OCI-LY3 (cell line): ENCODE measurements at regions not wholly inside any gene's neighbourhood (a gene's known extent, or its start where the extent isn't known, plus 50 kb on each side); places are given as distances from the start of the nearest gene placed in this dataset.

Experiments used
- H2AFZ ChIP-seq: fragments of 200-600, 300-600 bp; shearing (Covaris generic); 2 replicates; pipeline ENCODE4 v1.6.0; 2014; ENCODE audit warnings: antibody characterized with exemption, low read depth, low read length
- H3K27ac ChIP-seq: fragments of 200-600, 300-600 bp; sonication (generic); 2 replicates; pipeline ENCODE4 v1.5.1; 2014; ENCODE audit warnings: mild to moderate bottlenecking, low read length, moderate library complexity, mixed read lengths
- H3K27me3 ChIP-seq: fragments of 200-600, 300-600 bp; sonication (generic); 2 replicates; pipeline ENCODE4 v1.6.1; 2014; ENCODE audit warnings: low read depth, low read length, mixed read lengths
- H3K36me3 ChIP-seq: fragments of 200-600, 300-600 bp; sonication (generic); replicated peaks from 2 replicates; pipeline ENCODE3; 2014; ENCODE audit warnings: low read depth, low read length, mixed read lengths
- H3K4me1 ChIP-seq: fragments of 300-600, 200-600 bp; sonication (generic); 2 replicates; pipeline ENCODE4 v1.6.1; 2014; ENCODE audit warnings: low read length, mixed read lengths
- H3K4me2 ChIP-seq: fragments of 200-600, 300-600 bp; sonication (generic); 2 replicates; pipeline ENCODE4 v1.6.1; 2014; ENCODE audit warnings: low read length, mixed read lengths
- H3K4me3 ChIP-seq: fragments of 300-600, 200-600 bp; sonication (generic); 2 replicates; pipeline ENCODE4 v1.5.1; 2014; ENCODE audit warnings: antibody characterized with exemption, mild to moderate bottlenecking, low read length, moderate library complexity
- H3K79me2 ChIP-seq: fragments of 300-600, 200-600 bp; shearing (Covaris generic); 2 replicates; pipeline ENCODE4 v1.6.1; 2014; ENCODE audit warnings: mild to moderate bottlenecking, low read length, mixed read lengths
- H3K9ac ChIP-seq: fragments of 300-600, 200-600 bp; shearing (Covaris generic); 2 replicates; pipeline ENCODE4 v1.6.0; 2014; ENCODE audit warnings: mild to moderate bottlenecking, low read length, moderate library complexity
- H3K9me3 ChIP-seq: fragments of 200-600, 300-600 bp; shearing (Covaris generic); 2 replicates; pipeline ENCODE4 v1.6.1; 2014; ENCODE audit warnings: low read length, mixed read lengths; ENCODE audit not compliant: insufficient read depth
- H4K20me1 ChIP-seq: fragments of 200-600, 300-600 bp; sonication (generic); 2 replicates; pipeline ENCODE4 v1.6.1; 2016; ENCODE audit warnings: low read length, mixed read lengths; ENCODE audit not compliant: insufficient read depth
- CTCF ChIP-seq: fragments of 200-600, 300-600 bp; sonication (generic); IDR thresholded peaks from 2 replicates; pipeline ENCODE4 v1.5.1; 2014; ENCODE audit warnings: antibody characterized with exemption, low read length, low read depth
- EZH2phosphoT487 ChIP-seq: fragments of 200-600 bp; shearing (Covaris generic); IDR thresholded peaks from 2 replicates; pipeline ENCODE4 v1.6.1; 2018; ENCODE audit warnings: antibody characterized with exemption, mixed run types, low read depth

DNA sequence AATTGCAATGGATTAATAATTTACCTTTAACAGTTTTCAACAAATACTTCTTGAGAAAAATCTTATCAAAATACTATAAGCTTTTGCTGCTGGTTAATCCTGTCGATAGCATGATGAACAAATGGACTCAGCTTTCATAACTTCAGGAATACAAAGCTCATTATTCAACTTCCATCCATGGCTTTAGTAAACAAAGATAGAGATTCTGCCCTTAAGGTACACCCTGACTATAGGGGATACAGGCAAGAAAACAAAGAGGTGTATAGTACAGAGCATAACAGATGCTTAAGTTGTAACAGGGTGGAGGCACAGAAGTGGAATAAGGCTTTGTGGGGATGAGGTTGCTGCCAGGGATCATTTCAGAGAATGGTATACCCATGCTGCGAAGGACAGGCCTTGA lies 57.0 kb upstream of the FOXN2 start:
- Histone ChIP-seq H2AFZ (no peak overlapping the region), H3K9me3 (no peaks in the 10 kb centered on the region), H4K20me1 (no peaks in the 10 kb centered on the region), H3K79me2 (no peaks in the 10 kb centered on the region), H3K4me1 (peaks cover 10% of the 10 kb centered on the region), H3K4me3 (no peak overlapping the region), H3K27me3 (no peaks in the 10 kb centered on the region; the same call in 1 of the 2 replicates), H3K9ac (no peak overlapping the region), H3K36me3 (no peaks in the 10 kb centered on the region), H3K4me2 (no peak overlapping the region), H3K27ac (no peak overlapping the region)
- no peak for TF ChIP-seq EZH2phosphoT487

DNA sequence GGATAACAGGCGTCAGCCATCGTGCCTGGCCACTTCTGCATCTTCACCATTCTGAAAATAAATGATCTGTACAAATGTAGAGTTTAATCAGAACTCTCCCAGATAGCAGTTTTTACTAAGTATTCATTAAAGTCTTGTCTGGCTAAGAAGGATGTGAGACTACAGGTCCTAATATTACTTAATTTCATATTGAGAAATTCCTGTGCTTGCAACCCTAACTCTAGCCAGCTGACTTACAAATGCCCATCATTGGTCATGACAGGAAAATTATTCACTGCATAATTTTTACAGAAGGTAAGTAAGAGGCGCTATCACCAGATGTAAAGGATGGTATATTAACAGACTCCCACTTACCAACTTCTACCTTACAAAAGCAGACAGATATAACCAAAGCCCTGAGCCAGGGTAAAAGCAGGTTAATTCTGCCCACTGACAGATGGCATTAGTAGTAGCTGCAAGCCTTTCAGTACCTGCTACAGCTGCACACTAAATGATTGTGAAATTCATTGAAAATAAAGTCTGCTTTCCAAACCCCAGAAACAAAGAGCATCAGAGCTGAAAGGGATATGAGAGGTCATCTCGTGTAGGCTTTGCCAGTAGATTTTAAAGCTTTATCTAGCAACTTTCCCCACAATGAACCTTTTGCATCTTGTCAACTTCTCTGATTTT lies 55.9 kb upstream of the FOXN2 start:
- no peak overlapping the region for H3K9ac ChIP-seq
- no peaks in the 10 kb centered on the region for H3K79me2 ChIP-seq
- peaks cover under 1% of the 10 kb centered on the region; the same call in 1 of the 2 replicates for H3K4me1 ChIP-seq
- no peak overlapping the region for H3K4me3 ChIP-seq
- no peak overlapping the region for H3K4me2 ChIP-seq
- H2AFZ ChIP-seq, result no peak overlapping the region
- H3K9me3 ChIP-seq, result no peaks in the 10 kb centered on the region
- TF ChIP-seq EZH2phosphoT487, result no peak
- TF ChIP-seq CTCF, result no peak
- no peak overlapping the region for H3K27ac ChIP-seq
- no peaks in the 10 kb centered on the region for H3K36me3 ChIP-seq
- H4K20me1 ChIP-seq, result no peaks in the 10 kb centered on the region
- no peaks in the 10 kb centered on the region; the same call in 1 of the 2 replicates for H3K27me3 ChIP-seq

DNA sequence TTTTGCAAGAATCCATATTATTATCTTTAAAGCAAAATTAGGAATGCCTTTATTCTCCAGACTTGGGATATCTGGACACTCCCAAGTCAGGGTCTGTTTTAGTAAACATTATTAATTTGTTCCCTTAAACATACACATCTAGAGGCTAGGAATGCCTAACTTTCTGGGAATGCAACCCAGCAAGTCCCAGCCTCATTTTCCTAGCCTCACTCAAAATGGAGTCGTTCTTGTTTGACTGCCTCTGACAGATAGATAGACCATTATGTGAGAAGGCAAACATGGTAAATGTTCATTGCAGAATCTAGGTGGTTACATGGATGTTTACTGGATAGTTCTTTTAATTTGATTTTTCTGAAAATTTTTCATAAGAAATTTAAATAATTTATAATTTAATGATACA lies 54.7 kb upstream of the FOXN2 start:
- no peak for TF ChIP-seq EZH2phosphoT487
- TF ChIP-seq CTCF, result no peak
- H3K27ac ChIP-seq, result no peak overlapping the region
- no peaks in the 10 kb centered on the region for H3K36me3 ChIP-seq
- H3K4me1 ChIP-seq, result no peaks in the 10 kb centered on the region
- H3K79me2 ChIP-seq, result no peaks in the 10 kb centered on the region
- H3K9me3 ChIP-seq, result no peaks in the 10 kb centered on the region
- H3K27me3 ChIP-seq, result no peaks in the 10 kb centered on the region; the same call in 1 of the 2 replicates
- H3K4me2 ChIP-seq, result no peak overlapping the region
- H3K4me3 ChIP-seq, result no peak overlapping the region
- no peak overlapping the region for H2AFZ ChIP-seq
- H3K9ac ChIP-seq, result no peak overlapping the region
- H4K20me1 ChIP-seq, result no peaks in the 10 kb centered on the region

- Histone ChIP-seq H3K9me3 (no peaks in the 10 kb centered on the region), H3K9ac (no peak overlapping the region), H3K79me2 (no peaks in the 10 kb centered on the region), H3K4me2 (no peak overlapping the region), H3K4me1 (no peaks in the 10 kb centered on the region), H2AFZ (no peak overlapping the region), H4K20me1 (no peaks in the 10 kb centered on the region), H3K27ac (no peak overlapping the region), H3K36me3 (no peaks in the 10 kb centered on the region), H3K4me3 (no peak overlapping the region), H3K27me3 (no peaks in the 10 kb centered on the region)
- no peak for TF ChIP-seq CTCF
- TF ChIP-seq EZH2phosphoT487, result no peak
These were observed 49.9 kb upstream of the FOXN2 start for GRCh38 chr2:48264627-48265026.
